Osteocyte (in vitro differentiated cells): ENCODE measurements at regions not wholly inside any gene's neighbourhood (a gene's known extent, or its start where the extent isn't known, plus 50 kb on each side); places are given as distances from the start of the nearest gene placed in this dataset.

ENCODE experiments used
- DNase-seq: peaks from one replicate; pipeline ENCODE4 v3.0.0; 2021; ENCODE audit warnings: mixed read lengths; ENCODE audit not compliant: unreplicated experiment; ENCODE audit errors: extremely low spot score
- H3K27ac Mint-ChIP-seq: one replicate; pipeline ENCODE4 v1.8.0; 2021; ENCODE audit warnings: mild to moderate bottlenecking, mixed read lengths; ENCODE audit not compliant: unreplicated experiment
- H3K27me3 Mint-ChIP-seq: one replicate; pipeline ENCODE4 v1.8.0; 2021; ENCODE audit warnings: mixed read lengths; ENCODE audit not compliant: unreplicated experiment
- H3K36me3 Mint-ChIP-seq: one replicate; pipeline ENCODE4 v1.8.0; 2021; ENCODE audit warnings: mixed read lengths; ENCODE audit not compliant: unreplicated experiment
- H3K4me1 Mint-ChIP-seq: one replicate; pipeline ENCODE4 v1.8.0; 2021; ENCODE audit warnings: mixed read lengths; ENCODE audit not compliant: unreplicated experiment
- H3K4me3 Mint-ChIP-seq: one replicate; pipeline ENCODE4 v1.8.0; 2021; ENCODE audit warnings: mild to moderate bottlenecking, moderate library complexity, mixed read lengths; ENCODE audit not compliant: unreplicated experiment
- H3K9me3 Mint-ChIP-seq: one replicate; pipeline ENCODE4 v1.8.0; 2021; ENCODE audit warnings: mixed read lengths; ENCODE audit not compliant: unreplicated experiment
- TF ChIP-seq, protein P1 (sequence below): fragments of 200-600 bp; sonication (generic); IDR thresholded peaks from 2 replicates; pipeline ENCODE4 v1.5.0; 2021; ENCODE audit warnings: antibody characterized with exemption, mild to moderate bottlenecking, moderate library complexity

DNA sequence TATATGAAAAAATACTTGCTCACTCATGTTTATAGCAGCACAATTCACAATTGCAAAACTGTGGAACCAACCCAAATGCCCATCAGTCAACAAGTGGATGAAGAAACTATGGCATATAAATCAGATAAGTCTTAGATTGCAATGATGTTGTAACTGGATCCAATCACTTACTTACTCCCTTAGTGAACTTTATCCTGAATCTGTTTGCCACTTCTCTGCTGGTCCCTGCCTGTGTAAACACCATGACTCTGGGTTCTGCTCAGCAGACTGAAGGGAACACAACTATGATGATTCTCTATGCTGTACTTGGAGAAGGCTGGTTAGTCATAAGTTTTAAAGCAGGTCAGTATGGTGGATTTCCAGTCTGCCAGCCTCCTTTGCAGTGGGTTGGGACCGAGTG lies 391.2 kb downstream of the RWDD3 start:
- no peaks in the 10 kb centered on the region for H3K9me3 Mint-ChIP-seq
- H3K27me3 Mint-ChIP-seq: no peaks in the 10 kb centered on the region
- no peaks in the 10 kb centered on the region for H3K36me3 Mint-ChIP-seq
- H3K27ac Mint-ChIP-seq: no peak overlapping the region
- H3K4me1 Mint-ChIP-seq: no peaks in the 10 kb centered on the region
- TF ChIP-seq, protein P1, sequence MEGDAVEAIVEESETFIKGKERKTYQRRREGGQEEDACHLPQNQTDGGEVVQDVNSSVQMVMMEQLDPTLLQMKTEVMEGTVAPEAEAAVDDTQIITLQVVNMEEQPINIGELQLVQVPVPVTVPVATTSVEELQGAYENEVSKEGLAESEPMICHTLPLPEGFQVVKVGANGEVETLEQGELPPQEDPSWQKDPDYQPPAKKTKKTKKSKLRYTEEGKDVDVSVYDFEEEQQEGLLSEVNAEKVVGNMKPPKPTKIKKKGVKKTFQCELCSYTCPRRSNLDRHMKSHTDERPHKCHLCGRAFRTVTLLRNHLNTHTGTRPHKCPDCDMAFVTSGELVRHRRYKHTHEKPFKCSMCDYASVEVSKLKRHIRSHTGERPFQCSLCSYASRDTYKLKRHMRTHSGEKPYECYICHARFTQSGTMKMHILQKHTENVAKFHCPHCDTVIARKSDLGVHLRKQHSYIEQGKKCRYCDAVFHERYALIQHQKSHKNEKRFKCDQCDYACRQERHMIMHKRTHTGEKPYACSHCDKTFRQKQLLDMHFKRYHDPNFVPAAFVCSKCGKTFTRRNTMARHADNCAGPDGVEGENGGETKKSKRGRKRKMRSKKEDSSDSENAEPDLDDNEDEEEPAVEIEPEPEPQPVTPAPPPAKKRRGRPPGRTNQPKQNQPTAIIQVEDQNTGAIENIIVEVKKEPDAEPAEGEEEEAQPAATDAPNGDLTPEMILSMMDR: no peak
- H3K4me3 Mint-ChIP-seq: no peak overlapping the region
- no peak for DNase-seq

DNA sequence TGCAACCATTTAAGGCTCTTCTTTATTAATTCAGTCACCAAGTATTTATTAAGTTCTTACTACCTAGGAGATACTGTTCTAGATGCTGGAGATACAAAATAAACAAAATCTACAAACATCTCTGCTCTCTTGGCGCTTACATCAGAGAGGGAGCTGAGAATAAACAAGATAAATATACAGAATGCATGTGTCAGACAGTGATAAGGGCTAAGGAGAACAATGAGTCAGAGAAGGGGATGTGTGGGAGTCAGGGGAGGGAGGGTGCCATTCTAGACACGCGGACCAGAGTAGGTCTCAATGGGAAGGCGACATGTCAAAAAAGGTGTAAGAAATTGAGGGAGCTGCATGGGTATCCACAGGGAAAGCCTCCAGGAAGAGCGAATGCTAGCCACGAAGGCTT lies 393.2 kb downstream of the RWDD3 start:
- TF ChIP-seq, protein P1: no peak
- no peak for DNase-seq
- no peak overlapping the region for H3K4me3 Mint-ChIP-seq
- no peaks in the 10 kb centered on the region for H3K4me1 Mint-ChIP-seq
- no peaks in the 10 kb centered on the region for H3K9me3 Mint-ChIP-seq
- no peaks in the 10 kb centered on the region for H3K27me3 Mint-ChIP-seq
- H3K36me3 Mint-ChIP-seq: no peaks in the 10 kb centered on the region
- H3K27ac Mint-ChIP-seq: no peak overlapping the region

DNA sequence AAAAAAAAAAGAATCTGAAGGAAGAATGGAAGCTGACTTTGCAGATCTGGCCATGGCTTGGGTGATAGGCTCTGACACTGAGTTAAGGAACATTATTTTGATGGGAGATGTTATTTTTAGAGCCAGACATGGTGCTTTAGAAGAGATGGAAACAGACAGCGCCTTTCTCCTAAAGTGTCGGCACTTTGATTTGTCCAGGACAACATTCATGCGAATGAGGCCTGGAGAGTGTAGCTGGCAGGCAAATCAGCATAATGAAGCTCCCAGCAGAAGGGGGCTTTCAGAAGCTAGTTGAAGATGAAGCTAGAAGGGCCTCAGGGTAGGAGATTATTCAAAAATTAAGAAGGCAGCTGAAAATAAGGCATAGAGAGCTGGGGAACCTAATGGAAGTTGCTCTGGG lies 397.7 kb downstream of the RWDD3 start:
- no peaks in the 10 kb centered on the region for H3K27me3 Mint-ChIP-seq
- DNase-seq: no peak
- no peaks in the 10 kb centered on the region for H3K9me3 Mint-ChIP-seq
- H3K4me1 Mint-ChIP-seq: no peaks in the 10 kb centered on the region
- no peak overlapping the region for H3K4me3 Mint-ChIP-seq
- no peak overlapping the region for H3K27ac Mint-ChIP-seq
- TF ChIP-seq, protein P1: no peak
- no peaks in the 10 kb centered on the region for H3K36me3 Mint-ChIP-seq

DNA sequence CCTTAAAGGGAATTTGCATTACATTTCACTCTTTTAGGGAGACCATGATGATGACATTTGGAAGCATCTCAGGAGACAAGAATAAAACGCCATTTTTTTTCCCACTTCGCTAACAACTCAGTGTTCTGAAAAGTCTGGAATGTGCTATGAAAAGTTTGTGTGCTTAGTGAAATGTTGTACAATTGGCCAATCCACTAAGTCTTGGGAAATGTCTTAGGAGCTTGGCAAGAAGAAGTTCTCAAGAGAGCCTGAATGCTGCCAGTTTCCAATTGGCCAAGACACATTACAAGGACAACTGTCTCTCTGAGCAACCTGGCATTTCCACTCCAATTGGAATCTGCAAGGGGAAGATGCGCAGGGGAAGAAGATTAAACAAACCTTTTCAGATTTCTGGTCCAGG lies 401.8 kb downstream of the RWDD3 start:
- Mint-ChIP-seq H3K27ac (no peak overlapping the region), H3K4me1 (no peaks in the 10 kb centered on the region), H3K36me3 (no peaks in the 10 kb centered on the region), H3K4me3 (no peak overlapping the region), H3K9me3 (no peaks in the 10 kb centered on the region), H3K27me3 (no peaks in the 10 kb centered on the region)
- DNase-seq: no peak
- TF ChIP-seq, protein P1: no peak

DNA sequence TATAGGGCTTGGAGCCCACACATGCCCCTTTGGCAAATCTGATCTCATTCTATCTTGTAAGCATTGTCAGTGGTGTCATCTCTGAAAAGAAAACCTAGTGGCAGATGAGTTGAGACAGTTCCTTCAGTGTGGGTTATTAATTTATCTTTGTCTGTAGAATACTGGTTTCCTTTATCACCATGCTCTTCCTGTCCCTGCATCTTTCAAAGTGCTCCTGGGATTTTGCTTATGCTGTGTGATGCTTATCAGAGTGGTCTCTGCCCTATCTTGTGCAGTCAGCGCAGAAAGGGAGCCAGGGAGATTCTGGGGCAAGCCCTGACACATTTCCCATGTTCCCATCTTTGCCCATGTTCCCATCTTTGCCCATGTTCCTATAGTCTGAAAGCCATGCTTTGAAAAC lies 402.9 kb downstream of the RWDD3 start:
- Mint-ChIP-seq H3K4me3 (no peak overlapping the region), H3K27me3 (no peaks in the 10 kb centered on the region), H3K4me1 (no peaks in the 10 kb centered on the region), H3K36me3 (no peaks in the 10 kb centered on the region), H3K27ac (no peak overlapping the region), H3K9me3 (no peaks in the 10 kb centered on the region)
- no peak for DNase-seq
- TF ChIP-seq, protein P1: no peak
